Heart left ventricle (tissue), 16 donors: ENCODE measurements at regions not wholly inside any gene's neighbourhood (a gene's known extent, or its start where the extent isn't known, plus 50 kb on each side); places are given as distances from the start of the nearest gene placed in this dataset.

Experiments used
- ATAC-seq, 4 donors: fragments of 200-7000 bp; cut with Tn5 transposase; one replicate each; pipeline ENCODE4 v1.9.1; 2020 to 2022; ENCODE audit warnings: moderate library complexity in 4 of 4, mild to moderate bottlenecking in 3 of 4, moderate number of reproducible peaks in 1 of 4
- DNase-seq, 5 donors: peaks; one replicate each; pipeline ENCODE4 v3.0.0-alpha.2; 2020
- H3K27ac ChIP-seq, 12 donors: fragments of 200-600 bp; sonication (generic) in 4 of 12; one replicate each; pipeline versions ENCODE4 v1.5.0 to v1.8.0; 2016 to 2022; ENCODE audit warnings: mild to moderate bottlenecking in 2 of 12
- H3K27me3 ChIP-seq, 9 donors: fragments of 200-600 bp; sonication (generic) in 2 of 9; one replicate each; pipeline versions ENCODE4 v1.5.1 to v1.8.0; 2016 to 2022; ENCODE audit warnings: mild to moderate bottlenecking in 3 of 9
- H3K36me3 ChIP-seq, 9 donors: fragments of 200-600 bp; sonication (generic) in 2 of 9; one replicate each; pipeline versions ENCODE4 v1.5.0 to v1.8.0; 2018 to 2022; ENCODE audit warnings: mild to moderate bottlenecking in 2 of 9
- H3K4me1 ChIP-seq, 12 donors: fragments of 200-600 bp; sonication (generic) in 4 of 12; one replicate each; pipeline versions ENCODE4 v1.5.0 to v1.8.0; 2016 to 2022; ENCODE audit warnings: mild to moderate bottlenecking in 3 of 12
- H3K4me3 ChIP-seq, 12 donors: fragments of 200-600 bp; sonication (generic) in 4 of 12; one replicate each; pipeline versions ENCODE4 v1.5.0 to v1.8.0; 2017 to 2022; ENCODE audit warnings: mild to moderate bottlenecking in 9 of 12, moderate library complexity in 4 of 12
- H3K9me3 ChIP-seq, 12 donors: fragments of 200-600 bp; sonication (generic) in 4 of 12; one replicate each; pipeline versions ENCODE4 v1.5.0 to v1.8.0; 2016 to 2022; ENCODE audit warnings: mild to moderate bottlenecking in 1 of 12
- CTCF ChIP-seq, 12 donors: fragments of 200-600 bp; sonication (generic) in 4 of 12; IDR thresholded peaks; one replicate each; pipeline versions ENCODE4 v1.5.0 to v1.8.0; 2018 to 2022; ENCODE audit warnings: antibody characterized with exemption in 12 of 12, mild to moderate bottlenecking in 5 of 12
- POLR2A ChIP-seq, 2 donors: fragments of 450-650 bp; IDR thresholded peaks; one replicate each; pipeline ENCODE4 v1.6.1; 2017; ENCODE audit warnings: antibody characterized with exemption in 2 of 2, mild to moderate bottlenecking in 2 of 2, moderate library complexity in 2 of 2
- WGBS, 4 donors: extraction: QIAGEN DNeasy Blood & Tissue Kit in 2 of 4; methylation state at CpG; one replicate each; pipeline versions ENCODE4 v1.1.5 to v1.1.7; 2013 to 2018; 5-methylcytosine and 5-hydroxymethylcytosine counted together
- intact Hi-C, 10 donors: fragments of 100-400 bp; cut with DNase I; formaldehyde crosslinking; loops; one replicate each; pipeline versions ENCODE4 v1.11.1 to v1.14.2; 2022
- donor health status: ischemic (EF 13 %, LVEDD 7.1; RV severe dilation, severe dysfunction).
- donor health status: healthy with polysubstance abuse.
- donor health status: DM: no; HTN: yes; CAD: no.
- donor health status: DM: no; HTN: no; CAD: no.
- donor health status: ischemic (EF 25% LVEDD 6.9; RV normal size, moderate dysfunction).
- donor health status: ischemic (EF 25% LVEDD 5.7; RV mildly dilated, moderate dysfunction).
- donor health status: healthy.
- donor health status: DM: yes; HTN: yes; CAD: no.
- donor health status: ischemic (EF 35%, LVEDD 5.7; RV mildly dilated, moderate dysfunction).
- donor health status: nonischemic (EF 11% LVEDD 7.7; RV severe dilation, severe dysfunction).
- donor health status: DM: yes; HTN: yes; CAD: no.
- donor health status: PGD.
- donor health status: ischemic (EF 29% LVEDD 5.4; RV normal size, mild dysfunction).
- donor health status: nonischemic (EF 23%, LVEDD 6.1; RV moderate dilation, normal function).

- no peak overlapping the region for H3K27ac ChIP-seq
- intact Hi-C loops = no loop called here
- DNase-seq (no peak), ATAC-seq (no peak)
- H3K4me1 ChIP-seq = no peaks in the 10 kb centered on the region
- no peaks in the 10 kb centered on the region for H3K36me3 ChIP-seq
- H3K4me3 ChIP-seq = no peak overlapping the region
- H3K27me3 ChIP-seq = no peaks in the 10 kb centered on the region
- H3K9me3 ChIP-seq = peaks cover 0 to 37% (median 14%) of the 10 kb centered on the region in 12 donors
- WGBS, 4 donors = 69 to 90% (median 78%) methylated on average over 1 of the region's 1 CpG
- no peak for TF ChIP-seq POLR2A (IDR thresholded peaks at IDR 0.05)
- no peak for TF ChIP-seq CTCF (IDR thresholded peaks at IDR 0.05)
Measured at GRCh38 chr4:160631044-160631443, 1528.2 kb downstream of the RAPGEF2 start.

- Histone ChIP-seq H3K4me1 (no peaks in the 10 kb centered on the region), H3K27me3 (no peaks in the 10 kb centered on the region), H3K9me3 (peaks cover 0 to 13% (median 1%) of the 10 kb centered on the region in 12 donors), H3K4me3 (no peak overlapping the region), H3K27ac (no peak overlapping the region), H3K36me3 (no peaks in the 10 kb centered on the region)
- 79 to 82% (median 81%) methylated on average over 3 of the region's 3 CpGs for WGBS, 4 donors
- TF ChIP-seq POLR2A (IDR thresholded peaks at IDR 0.05) (no peak), CTCF (IDR thresholded peaks at IDR 0.05) (no peak)
- DNase-seq (no peak), ATAC-seq (no peak)
- intact Hi-C loops = no loop called here
Measured at GRCh38 chr4:160652790-160653189, 1511.0 kb downstream of the FSTL5 start.

GRCh38 chr4:160675550-160675949, 1488.2 kb downstream of the FSTL5 start:
- H3K4me3 ChIP-seq = no peak overlapping the region
- TF ChIP-seq CTCF (IDR thresholded peaks at IDR 0.05) = no peak
- TF ChIP-seq POLR2A (IDR thresholded peaks at IDR 0.05) = no peak
- H3K36me3 ChIP-seq = no peaks in the 10 kb centered on the region
- H3K27me3 ChIP-seq = no peaks in the 10 kb centered on the region
- intact Hi-C loops = no loop called here
- no peaks in the 10 kb centered on the region for H3K4me1 ChIP-seq
- H3K27ac ChIP-seq = no peak overlapping the region
- WGBS, 4 donors = 95 to 100% (median 96%) methylated on average over 2 of the region's 2 CpGs
- peaks cover 0 to 11% (median 0%) of the 10 kb centered on the region in 12 donors for H3K9me3 ChIP-seq
- no peak for ATAC-seq
- no peak for DNase-seq

GRCh38 chr4:160685729-160686128, 1478.1 kb downstream of the FSTL5 start:
- ATAC-seq = no peak
- DNase-seq = no peak
- H3K27me3 ChIP-seq = no peaks in the 10 kb centered on the region

More at GRCh38 chr4:160685729-160686128, 1478.1 kb downstream of the FSTL5 start:
- Histone ChIP-seq H3K4me1 (no peaks in the 10 kb centered on the region), H3K4me3 (no peak overlapping the region), H3K9me3 (peaks cover 0 to 25% (median 3%) of the 10 kb centered on the region in 12 donors), H3K27ac (no peak overlapping the region), H3K36me3 (no peaks in the 10 kb centered on the region)
- intact Hi-C loops = no loop called here
- no peak for TF ChIP-seq CTCF (IDR thresholded peaks at IDR 0.05)
- no peak for TF ChIP-seq POLR2A (IDR thresholded peaks at IDR 0.05)
